Hematopoietic multipotent progenitor cell treated with erythropoietin and hydrocortisone succinate and interleukin-3 and kit ligand, for 15 days (in vitro differentiated cells): ENCODE measurements at regions not wholly inside any gene's neighbourhood (a gene's known extent, or its start where the extent isn't known, plus 50 kb on each side); places are given as distances from the start of the nearest gene placed in this dataset.
A peak's percentile ranks its signal among the peaks of the same experiment; 100 is the strongest.
"Not testable (repeated sequence)": the region's sequence is repeated elsewhere in the genome, so short reads cannot be mapped to it uniquely, and the experiment has no call there.

Source experiments
- DNase-seq: peaks from one replicate; pipeline ENCODE4 v3.0.0-alpha.2; 2015; ENCODE audit warnings: low spot score

GRCh38 chr4:170274616-170275015, 184.9 kb upstream of the AADAT start:
- DNase-seq: no peak

- no peak for DNase-seq
These were observed 183.2 kb upstream of the AADAT start for GRCh38 chr4:170272959-170273358.

GRCh38 chr4:170271723-170272122, 182.0 kb upstream of the AADAT start:
- DNase-seq: no peak

GRCh38 chr4:170270628-170271027, 180.9 kb upstream of the AADAT start:
- DNase-seq: no peak

GRCh38 chr4:170269950-170270349, 180.2 kb upstream of the AADAT start:
- DNase-seq: no peak

GRCh38 chr4:170259631-170260153, 169.9 kb upstream of the AADAT start:
- peak; percentile 51 for DNase-seq

- DNase-seq: no peak
These were observed 167.1 kb upstream of the AADAT start for GRCh38 chr4:170256807-170257206.

GRCh38 chr4:170248576-170248975, 158.8 kb upstream of the AADAT start:
- no peak for DNase-seq

- DNase-seq: no peak
These were observed 158.3 kb upstream of the AADAT start for GRCh38 chr4:170248029-170248428.

- DNase-seq: no peak
These were observed 157.8 kb upstream of the AADAT start for GRCh38 chr4:170247596-170247995.

- DNase-seq: no peak
These were observed 154.0 kb upstream of the AADAT start for GRCh38 chr4:170243662-170244288.

GRCh38 chr4:170242471-170242870, 152.7 kb upstream of the AADAT start:
- DNase-seq: no peak

GRCh38 chr4:170234800-170235199, 145.0 kb upstream of the AADAT start:
- no peak for DNase-seq

GRCh38 chr4:170231377-170231776, 141.6 kb upstream of the AADAT start:
- DNase-seq: no peak

GRCh38 chr4:170230242-170230641, 140.5 kb upstream of the AADAT start:
- DNase-seq: no peak

- no peak for DNase-seq
These were observed 139.2 kb upstream of the AADAT start for GRCh38 chr4:170229006-170229405.

- DNase-seq: no peak
These were observed 138.2 kb upstream of the AADAT start for GRCh38 chr4:170227928-170228327.

- no peak for DNase-seq
These were observed 136.5 kb upstream of the AADAT start for GRCh38 chr4:170226288-170226687.

GRCh38 chr4:170214731-170215130, 125.0 kb upstream of the AADAT start:
- no peak for DNase-seq

GRCh38 chr4:170214101-170214500, 124.3 kb upstream of the AADAT start:
- no peak for DNase-seq

- no peak for DNase-seq
These were observed 113.0 kb upstream of the AADAT start for GRCh38 chr4:170202721-170203120.

GRCh38 chr4:170198747-170199146, 109.0 kb upstream of the AADAT start:
- no peak for DNase-seq

- DNase-seq: not testable (repeated sequence)
These were observed 105.0 kb upstream of the AADAT start for GRCh38 chr4:170194794-170195193.

- DNase-seq: no peak
These were observed 103.7 kb upstream of the AADAT start for GRCh38 chr4:170193496-170193895.
